ENCODE measurements at regions not wholly inside any gene's neighbourhood (a gene's known extent, or its start where the extent isn't known, plus 50 kb on each side); places are given as distances from the start of the nearest gene placed in this dataset.

- no peak for TF ChIP-seq GABPA (IDR thresholded peaks at IDR 0.05 in 1 of 2, conservative IDR thresholded peaks at IDR 0.05 in 1 of 2)
These were observed 341.4 kb downstream of the FOXL1 start (continued) for GRCh38 chr16:86919578-86920305.

DNA sequence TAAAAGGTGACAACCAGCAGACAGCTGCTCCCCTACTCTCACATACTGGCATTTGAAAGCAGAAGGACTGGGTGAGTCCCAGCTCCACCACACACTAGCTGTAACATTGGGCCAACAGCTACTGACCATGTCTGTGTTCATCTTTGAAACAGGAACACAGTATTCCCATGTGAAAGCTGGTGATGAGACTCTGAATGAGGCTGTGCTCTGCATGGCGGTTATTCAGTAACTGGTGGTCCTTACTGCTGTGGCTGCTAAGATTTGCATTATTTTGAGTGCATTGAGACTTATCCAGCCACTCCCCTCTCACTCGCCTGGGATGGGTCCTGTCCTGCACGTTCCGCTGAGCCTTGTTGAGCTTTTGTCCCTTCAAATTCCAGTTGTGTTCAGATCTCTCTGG lies 342.9 kb downstream of the FOXL1 start:
- H3K9ac ChIP-seq (ENCODE audit: low read depth in 1 of 2, low read length in 2 of 2): no peak overlapping the region
- no peak overlapping the region for H3K4me3 ChIP-seq (ENCODE audit: low read depth in 1 of 3, low read length in 3 of 3)
- TF ChIP-seq TAF1 (conservative IDR thresholded peaks at IDR 0.05) (no peak), CTCF (IDR thresholded peaks at IDR 0.05; ENCODE audit: low read depth, low read length, missing input control) (no peak), JUND (IDR thresholded peaks at IDR 0.05) (no peak), YY1 (IDR thresholded peaks at IDR 0.05) (no peak), NR2F2 (IDR thresholded peaks at IDR 0.05) (no peak), MAX (IDR thresholded peaks at IDR 0.05) (no peak), HNF4A (conservative IDR thresholded peaks at IDR 0.05) (no peak), HNF4G (IDR thresholded peaks at IDR 0.05) (no peak), EGR1 (IDR thresholded peaks at IDR 0.05; ENCODE audit: low read depth in 2 of 2) (no peak), GABPA (IDR thresholded peaks at IDR 0.05 in 1 of 2, conservative IDR thresholded peaks at IDR 0.05 in 1 of 2) (no peak)
- TF ChIP-seq, protein P1, sequence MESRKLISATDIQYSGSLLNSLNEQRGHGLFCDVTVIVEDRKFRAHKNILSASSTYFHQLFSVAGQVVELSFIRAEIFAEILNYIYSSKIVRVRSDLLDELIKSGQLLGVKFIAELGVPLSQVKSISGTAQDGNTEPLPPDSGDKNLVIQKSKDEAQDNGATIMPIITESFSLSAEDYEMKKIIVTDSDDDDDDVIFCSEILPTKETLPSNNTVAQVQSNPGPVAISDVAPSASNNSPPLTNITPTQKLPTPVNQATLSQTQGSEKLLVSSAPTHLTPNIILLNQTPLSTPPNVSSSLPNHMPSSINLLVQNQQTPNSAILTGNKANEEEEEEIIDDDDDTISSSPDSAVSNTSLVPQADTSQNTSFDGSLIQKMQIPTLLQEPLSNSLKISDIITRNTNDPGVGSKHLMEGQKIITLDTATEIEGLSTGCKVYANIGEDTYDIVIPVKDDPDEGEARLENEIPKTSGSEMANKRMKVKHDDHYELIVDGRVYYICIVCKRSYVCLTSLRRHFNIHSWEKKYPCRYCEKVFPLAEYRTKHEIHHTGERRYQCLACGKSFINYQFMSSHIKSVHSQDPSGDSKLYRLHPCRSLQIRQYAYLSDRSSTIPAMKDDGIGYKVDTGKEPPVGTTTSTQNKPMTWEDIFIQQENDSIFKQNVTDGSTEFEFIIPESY (IDR thresholded peaks at IDR 0.05): no peak
- H3K27ac ChIP-seq (ENCODE audit: low read depth in 1 of 2, low read length in 2 of 2): no peak overlapping the region
- H3K27me3 ChIP-seq (ENCODE audit: control insufficient read depth in 4 of 4, insufficient read depth in 4 of 4, low read length in 3 of 4): no peaks in the 10 kb centered on the region
- 91% methylated on average over 4 of the region's 4 CpGs for WGBS
- no peak for DNase-seq (ENCODE audit: low spot score)
- no peaks in the 10 kb centered on the region for H3K4me1 ChIP-seq (ENCODE audit: control insufficient read depth in 4 of 4, insufficient read depth in 4 of 4, low read length in 3 of 4)
- peaks cover 0 to 5% (median under 1%) of the 10 kb centered on the region in 4 donors for H3K9me3 ChIP-seq (ENCODE audit: control insufficient read depth in 4 of 4, low read length in 3 of 4)
- H3K36me3 ChIP-seq (ENCODE audit: control insufficient read depth in 4 of 4, insufficient read depth in 3 of 4, low read depth in 1 of 4, low read length in 3 of 4): no peaks in the 10 kb centered on the region

GRCh38 chr16:86922311-86922710 lies 344.0 kb downstream of the FOXL1 start:
- Histone ChIP-seq H3K36me3 (ENCODE audit: control insufficient read depth in 4 of 4, insufficient read depth in 3 of 4, low read depth in 1 of 4, low read length in 3 of 4) (no peaks in the 10 kb centered on the region), H3K27ac (ENCODE audit: low read depth in 1 of 2, low read length in 2 of 2) (no peak overlapping the region), H3K4me1 (ENCODE audit: control insufficient read depth in 4 of 4, insufficient read depth in 4 of 4, low read length in 3 of 4) (no peaks in the 10 kb centered on the region), H3K27me3 (ENCODE audit: control insufficient read depth in 4 of 4, insufficient read depth in 4 of 4, low read length in 3 of 4) (peaks cover 0 to 3% (median 0%) of the 10 kb centered on the region in 4 donors), H3K9me3 (ENCODE audit: control insufficient read depth in 4 of 4, low read length in 3 of 4) (peaks cover 0 to 5% (median under 1%) of the 10 kb centered on the region in 4 donors), H3K4me3 (ENCODE audit: low read depth in 1 of 3, low read length in 3 of 3) (no peak overlapping the region), H3K9ac (ENCODE audit: low read depth in 1 of 2, low read length in 2 of 2) (no peak overlapping the region)
- 59% methylated on average over 7 of the region's 7 CpGs for WGBS
- DNase-seq (ENCODE audit: low spot score): no peak
- TF ChIP-seq, protein P2, sequence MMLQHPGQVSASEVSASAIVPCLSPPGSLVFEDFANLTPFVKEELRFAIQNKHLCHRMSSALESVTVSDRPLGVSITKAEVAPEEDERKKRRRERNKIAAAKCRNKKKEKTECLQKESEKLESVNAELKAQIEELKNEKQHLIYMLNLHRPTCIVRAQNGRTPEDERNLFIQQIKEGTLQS (IDR thresholded peaks at IDR 0.05): no peak
- TF ChIP-seq, protein P3, sequence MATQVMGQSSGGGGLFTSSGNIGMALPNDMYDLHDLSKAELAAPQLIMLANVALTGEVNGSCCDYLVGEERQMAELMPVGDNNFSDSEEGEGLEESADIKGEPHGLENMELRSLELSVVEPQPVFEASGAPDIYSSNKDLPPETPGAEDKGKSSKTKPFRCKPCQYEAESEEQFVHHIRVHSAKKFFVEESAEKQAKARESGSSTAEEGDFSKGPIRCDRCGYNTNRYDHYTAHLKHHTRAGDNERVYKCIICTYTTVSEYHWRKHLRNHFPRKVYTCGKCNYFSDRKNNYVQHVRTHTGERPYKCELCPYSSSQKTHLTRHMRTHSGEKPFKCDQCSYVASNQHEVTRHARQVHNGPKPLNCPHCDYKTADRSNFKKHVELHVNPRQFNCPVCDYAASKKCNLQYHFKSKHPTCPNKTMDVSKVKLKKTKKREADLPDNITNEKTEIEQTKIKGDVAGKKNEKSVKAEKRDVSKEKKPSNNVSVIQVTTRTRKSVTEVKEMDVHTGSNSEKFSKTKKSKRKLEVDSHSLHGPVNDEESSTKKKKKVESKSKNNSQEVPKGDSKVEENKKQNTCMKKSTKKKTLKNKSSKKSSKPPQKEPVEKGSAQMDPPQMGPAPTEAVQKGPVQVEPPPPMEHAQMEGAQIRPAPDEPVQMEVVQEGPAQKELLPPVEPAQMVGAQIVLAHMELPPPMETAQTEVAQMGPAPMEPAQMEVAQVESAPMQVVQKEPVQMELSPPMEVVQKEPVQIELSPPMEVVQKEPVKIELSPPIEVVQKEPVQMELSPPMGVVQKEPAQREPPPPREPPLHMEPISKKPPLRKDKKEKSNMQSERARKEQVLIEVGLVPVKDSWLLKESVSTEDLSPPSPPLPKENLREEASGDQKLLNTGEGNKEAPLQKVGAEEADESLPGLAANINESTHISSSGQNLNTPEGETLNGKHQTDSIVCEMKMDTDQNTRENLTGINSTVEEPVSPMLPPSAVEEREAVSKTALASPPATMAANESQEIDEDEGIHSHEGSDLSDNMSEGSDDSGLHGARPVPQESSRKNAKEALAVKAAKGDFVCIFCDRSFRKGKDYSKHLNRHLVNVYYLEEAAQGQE (IDR thresholded peaks at IDR 0.05): no peak
- TF ChIP-seq FOXA1 (IDR thresholded peaks at IDR 0.05) (no peak), YY1 (IDR thresholded peaks at IDR 0.05) (no peak), GABPA (IDR thresholded peaks at IDR 0.05 in 1 of 2, conservative IDR thresholded peaks at IDR 0.05 in 1 of 2) (no peak), JUND (IDR thresholded peaks at IDR 0.05) (no peak), FOXA2 (IDR thresholded peaks at IDR 0.05) (no peak), EGR1 (IDR thresholded peaks at IDR 0.05; ENCODE audit: low read depth in 2 of 2) (no peak)

Data from liver (tissue), 8 donors.